Hepatocyte (in vitro differentiated cells): ENCODE measurements at regions not wholly inside any gene's neighbourhood (a gene's known extent, or its start where the extent isn't known, plus 50 kb on each side); places are given as distances from the start of the nearest gene placed in this dataset.

Experiments used
- DNase-seq: peaks from one replicate; pipeline ENCODE4 v3.0.0-alpha.2; 2016; ENCODE audit warnings: low spot score
- H2AFZ ChIP-seq: fragments of 200-600 bp; sonication (generic); 2 replicates; pipeline ENCODE4 v1.6.0; 2016; ENCODE audit warnings: antibody characterized with exemption, mild to moderate bottlenecking
- H3K27ac ChIP-seq: fragments of 200-600 bp; sonication (generic); 2 replicates; pipeline ENCODE4 v1.5.1; 2016; ENCODE audit warnings: mild to moderate bottlenecking
- H3K27me3 ChIP-seq: fragments of 200-600 bp; sonication (generic); 2 replicates; pipeline ENCODE4 v1.6.1; 2016
- H3K36me3 ChIP-seq: fragments of 200-600 bp; sonication (generic); replicated peaks from 2 replicates; pipeline ENCODE4 v1.5.1; 2016; ENCODE audit warnings: low read depth; ENCODE audit not compliant: insufficient read depth
- H3K4me1 ChIP-seq: fragments of 200-600 bp; sonication (generic); 2 replicates; pipeline ENCODE4 v1.5.1; 2016; ENCODE audit warnings: mild to moderate bottlenecking, moderate library complexity; ENCODE audit not compliant: insufficient read depth
- H3K4me2 ChIP-seq: fragments of 200-600 bp; sonication (generic); 2 replicates; pipeline ENCODE4 v1.6.0; 2016
- H3K4me3 ChIP-seq: fragments of 200-600 bp; sonication (generic); 2 replicates; pipeline ENCODE4 v1.5.1; 2016; ENCODE audit warnings: mild to moderate bottlenecking
- H3K79me2 ChIP-seq: fragments of 200-600 bp; sonication (generic); 2 replicates; pipeline ENCODE4 v1.6.0; 2017; ENCODE audit warnings: mild to moderate bottlenecking
- H3K9me2 ChIP-seq: fragments of 200-600 bp; sonication (generic); replicated peaks from 2 replicates; pipeline ENCODE4 v1.6.0; 2017; ENCODE audit warnings: mild to moderate bottlenecking; ENCODE audit not compliant: insufficient read depth
- H3K9me3 ChIP-seq: fragments of 200-600 bp; sonication (generic); 2 replicates; pipeline ENCODE4 v1.5.1; 2016; ENCODE audit warnings: low read depth, mild to moderate bottlenecking
- H4K20me1 ChIP-seq: fragments of 200-600 bp; sonication (generic); 2 replicates; pipeline ENCODE4 v1.6.0; 2016; ENCODE audit warnings: mild to moderate bottlenecking; ENCODE audit not compliant: insufficient read depth, poor library complexity, severe bottlenecking
- EZH2 ChIP-seq: fragments of 200-600 bp; sonication (generic); IDR thresholded peaks from 2 replicates; pipeline ENCODE4 v1.6.1; 2016; ENCODE audit warnings: antibody characterized with exemption, mild to moderate bottlenecking, borderline replicate concordance
- EZH2phosphoT487 ChIP-seq: fragments of 200-600 bp; sonication (generic); IDR thresholded peaks from one replicate; pipeline ENCODE4 v1.6.1; 2018; ENCODE audit warnings: antibody characterized with exemption, mild to moderate bottlenecking, low read depth, moderate library complexity; ENCODE audit not compliant: unreplicated experiment, severe bottlenecking
- WGBS: methylation state at CpG from one replicate; pipeline ENCODE4 v1.1.6; 2016; ENCODE audit warnings: low lambda C conversion rate; ENCODE audit errors: missing lambda C conversion rate; 5-methylcytosine and 5-hydroxymethylcytosine counted together
- TF ChIP-seq, protein P1 (sequence below): fragments of 200-600 bp; sonication (generic); IDR thresholded peaks from 2 replicates; pipeline ENCODE4 v1.5.1; 2016; ENCODE audit warnings: antibody characterized with exemption, mild to moderate bottlenecking; ENCODE audit not compliant: poor library complexity

DNA sequence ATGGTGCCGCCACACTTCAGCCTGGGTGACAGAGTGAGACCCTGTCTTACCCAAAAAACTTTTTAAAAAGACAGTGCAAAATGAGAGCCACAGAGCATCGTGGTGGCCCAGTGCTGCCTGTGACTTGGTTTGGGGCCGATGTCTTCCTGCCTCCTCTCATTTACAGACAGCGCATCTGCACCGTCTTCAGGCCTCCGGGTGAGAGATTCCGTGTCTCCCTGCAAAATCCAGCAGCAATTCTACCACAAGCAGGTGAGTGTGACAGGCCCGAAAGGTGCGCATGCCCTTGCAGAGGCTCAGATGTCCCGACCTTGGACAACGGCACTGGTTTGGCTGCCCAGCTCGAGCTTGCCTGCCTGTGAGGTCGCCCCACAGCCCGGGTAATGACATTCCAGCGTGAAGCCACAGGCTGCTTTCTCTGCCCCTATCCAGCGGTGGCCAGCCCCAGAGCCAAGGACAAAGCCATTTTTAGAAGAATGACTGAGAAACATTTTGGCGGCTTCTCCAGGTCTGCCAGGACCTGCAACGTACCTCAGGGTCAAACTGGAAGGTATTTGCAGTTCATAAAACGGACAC, 70.3 kb upstream of the RFLNA start:
- no peaks in the 10 kb centered on the region for H4K20me1 ChIP-seq
- no peak overlapping the region for H3K4me2 ChIP-seq
- H3K27me3 ChIP-seq: no peaks in the 10 kb centered on the region
- no peak for TF ChIP-seq EZH2phosphoT487
- no peak for TF ChIP-seq EZH2
- TF ChIP-seq, protein P1, sequence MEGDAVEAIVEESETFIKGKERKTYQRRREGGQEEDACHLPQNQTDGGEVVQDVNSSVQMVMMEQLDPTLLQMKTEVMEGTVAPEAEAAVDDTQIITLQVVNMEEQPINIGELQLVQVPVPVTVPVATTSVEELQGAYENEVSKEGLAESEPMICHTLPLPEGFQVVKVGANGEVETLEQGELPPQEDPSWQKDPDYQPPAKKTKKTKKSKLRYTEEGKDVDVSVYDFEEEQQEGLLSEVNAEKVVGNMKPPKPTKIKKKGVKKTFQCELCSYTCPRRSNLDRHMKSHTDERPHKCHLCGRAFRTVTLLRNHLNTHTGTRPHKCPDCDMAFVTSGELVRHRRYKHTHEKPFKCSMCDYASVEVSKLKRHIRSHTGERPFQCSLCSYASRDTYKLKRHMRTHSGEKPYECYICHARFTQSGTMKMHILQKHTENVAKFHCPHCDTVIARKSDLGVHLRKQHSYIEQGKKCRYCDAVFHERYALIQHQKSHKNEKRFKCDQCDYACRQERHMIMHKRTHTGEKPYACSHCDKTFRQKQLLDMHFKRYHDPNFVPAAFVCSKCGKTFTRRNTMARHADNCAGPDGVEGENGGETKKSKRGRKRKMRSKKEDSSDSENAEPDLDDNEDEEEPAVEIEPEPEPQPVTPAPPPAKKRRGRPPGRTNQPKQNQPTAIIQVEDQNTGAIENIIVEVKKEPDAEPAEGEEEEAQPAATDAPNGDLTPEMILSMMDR: no peak
- H3K27ac ChIP-seq: no peak overlapping the region
- no peaks in the 10 kb centered on the region for H3K36me3 ChIP-seq
- no peak overlapping the region for H3K4me3 ChIP-seq
- H3K79me2 ChIP-seq: no peaks in the 10 kb centered on the region
- H3K4me1 ChIP-seq: no peaks in the 10 kb centered on the region
- H3K9me3 ChIP-seq: no peaks in the 10 kb centered on the region
- no peak overlapping the region for H2AFZ ChIP-seq
- 89% methylated on average over 19 of the region's 19 CpGs for WGBS
- DNase-seq: no peak
- no peaks in the 10 kb centered on the region for H3K9me2 ChIP-seq

DNA sequence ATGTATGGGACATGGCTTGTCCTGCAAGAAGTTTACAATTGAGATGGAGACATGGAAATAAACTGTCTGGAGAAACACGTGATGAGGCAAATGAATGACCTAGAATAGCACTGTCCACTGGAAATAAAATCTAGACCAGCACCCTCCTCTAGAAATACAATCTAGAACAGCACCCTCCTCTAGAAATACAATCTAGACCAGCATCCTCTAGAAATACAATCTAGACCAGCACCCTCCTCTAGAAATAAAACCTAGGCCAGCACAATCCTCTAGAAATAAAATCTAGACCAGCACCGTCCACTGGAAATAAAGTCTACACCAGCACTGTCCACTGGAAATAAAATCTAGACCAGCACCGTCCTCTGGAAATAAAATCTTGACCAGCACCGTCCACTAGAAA, 69.2 kb upstream of the RFLNA start:
- no peak overlapping the region for H3K4me3 ChIP-seq
- no peaks in the 10 kb centered on the region for H3K9me2 ChIP-seq
- H3K27ac ChIP-seq: no peak overlapping the region
- no peaks in the 10 kb centered on the region for H3K4me1 ChIP-seq
- peaks cover under 1% of the 10 kb centered on the region for H3K9me3 ChIP-seq
- H3K4me2 ChIP-seq: no peak overlapping the region
- H2AFZ ChIP-seq: no peak overlapping the region
- no peak for DNase-seq
- TF ChIP-seq EZH2 (no peak), EZH2phosphoT487 (no peak)
- TF ChIP-seq, protein P1: no peak
- no peaks in the 10 kb centered on the region for H3K36me3 ChIP-seq
- H3K27me3 ChIP-seq: no peaks in the 10 kb centered on the region
- H3K79me2 ChIP-seq: no peaks in the 10 kb centered on the region
- no peaks in the 10 kb centered on the region for H4K20me1 ChIP-seq
- WGBS: 90% methylated on average over 4 of the region's 4 CpGs

DNA sequence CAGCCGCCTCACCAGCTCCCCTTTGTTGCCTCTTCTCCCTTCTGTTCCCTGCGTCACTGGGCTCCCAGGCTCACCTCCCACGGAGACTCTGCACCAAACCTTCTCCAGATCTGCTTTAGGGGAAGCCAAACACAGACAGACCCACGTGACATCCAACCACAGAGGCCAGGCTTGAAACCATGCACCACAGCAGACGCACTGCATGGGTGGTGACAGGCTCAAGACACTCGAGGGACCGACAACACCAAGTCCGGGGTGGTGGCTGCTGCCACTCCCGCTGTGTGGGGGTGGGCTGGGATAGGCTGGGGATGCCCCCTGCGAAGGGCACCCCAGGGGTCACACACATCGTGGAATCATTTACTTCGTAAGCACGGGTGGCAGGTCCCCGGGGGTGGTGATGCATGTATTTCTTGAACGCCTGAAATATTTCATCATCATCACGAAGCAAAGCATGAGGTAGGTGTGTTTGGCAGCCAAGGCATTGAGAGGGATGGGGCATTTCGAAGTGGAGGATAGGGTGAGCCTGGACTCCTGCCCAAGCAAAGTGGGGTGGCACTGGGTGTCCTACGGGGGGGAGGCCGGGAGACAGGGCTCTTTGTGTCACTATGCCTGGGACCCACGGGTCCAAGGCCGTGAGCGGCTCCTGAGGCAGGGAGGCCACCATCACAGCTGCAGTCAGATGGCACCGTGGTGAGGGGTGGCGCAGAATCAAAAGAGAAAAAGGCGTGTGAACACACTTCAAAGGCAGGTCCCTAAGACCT, 66.8 kb upstream of the RFLNA start:
- no peaks in the 10 kb centered on the region for H3K36me3 ChIP-seq
- no peaks in the 10 kb centered on the region for H3K79me2 ChIP-seq
- peaks cover 5% of the 10 kb centered on the region for H3K9me3 ChIP-seq
- DNase-seq: no peak
- H3K4me3 ChIP-seq: no peak overlapping the region
- no peak for TF ChIP-seq EZH2phosphoT487
- TF ChIP-seq, protein P1: no peak
- H3K4me1 ChIP-seq: peaks cover 6% of the 10 kb centered on the region
- H2AFZ ChIP-seq: no peak overlapping the region
- WGBS: 95% methylated on average over 24 of the region's 25 CpGs
- H3K27me3 ChIP-seq: no peaks in the 10 kb centered on the region
- no peak overlapping the region for H3K27ac ChIP-seq
- no peaks in the 10 kb centered on the region for H4K20me1 ChIP-seq
- H3K9me2 ChIP-seq: no peaks in the 10 kb centered on the region
- no peak overlapping the region for H3K4me2 ChIP-seq
